GM18873 (cell line): ENCODE measurements at regions not wholly inside any gene's neighbourhood (a gene's known extent, or its start where the extent isn't known, plus 50 kb on each side); places are given as distances from the start of the nearest gene placed in this dataset.
"Not testable (repeated sequence)": the region's sequence is repeated elsewhere in the genome, so short reads cannot be mapped to it uniquely, and the experiment has no call there.

Source experiments
- ATAC-seq: cut with Tn5 transposase; IDR thresholded peaks from one replicate; pipeline ENCODE4 v1.9.1; 2021; ENCODE audit warnings: mild to moderate bottlenecking, moderate library complexity, moderate number of reproducible peaks; ENCODE audit not compliant: unreplicated experiment, low FRiP score

DNA sequence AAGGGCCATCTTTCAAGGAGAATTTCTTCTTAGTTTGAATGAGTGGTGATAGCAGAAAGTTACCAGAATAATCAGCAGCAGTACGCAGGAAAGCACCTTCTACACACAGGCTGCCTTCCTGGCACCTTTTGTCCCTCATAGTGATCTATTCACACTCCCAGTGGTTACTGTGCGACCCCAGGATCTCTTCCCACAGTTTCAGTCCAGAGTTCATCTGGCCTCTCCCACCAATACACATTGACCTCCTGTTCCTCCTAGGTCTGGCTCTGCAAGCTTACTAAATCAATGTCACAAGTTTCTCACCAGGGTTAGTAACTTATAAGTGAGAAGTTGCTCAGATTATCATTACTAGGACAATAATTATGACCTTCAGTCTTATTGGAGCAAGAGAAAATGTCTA, 99.1 kb upstream of the PIK3R1 start:
- ATAC-seq, result no peak

DNA sequence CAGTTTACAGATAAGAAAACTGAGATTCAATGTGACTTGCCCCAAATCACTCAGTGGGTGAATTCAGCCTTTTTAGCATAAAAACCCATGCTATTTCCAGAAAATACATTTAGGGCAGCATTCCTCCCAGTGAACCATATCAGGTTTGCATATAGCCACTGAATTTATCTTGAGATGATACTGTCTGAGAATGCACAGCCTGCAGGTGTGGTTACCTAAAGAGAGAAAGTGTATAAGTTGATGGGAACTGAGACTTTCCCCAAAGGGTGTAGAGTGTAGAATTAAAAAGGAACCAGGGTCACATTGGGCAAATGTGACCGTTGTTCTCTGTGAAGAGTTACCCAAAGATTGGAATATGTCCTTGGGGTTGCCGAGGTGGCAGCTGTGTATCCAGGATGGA, 100.0 kb upstream of the PIK3R1 start:
- ATAC-seq, result no peak

GRCh38 chr5:68114378-68115040, 101.0 kb upstream of the PIK3R1 start:
- no peak for ATAC-seq

DNA sequence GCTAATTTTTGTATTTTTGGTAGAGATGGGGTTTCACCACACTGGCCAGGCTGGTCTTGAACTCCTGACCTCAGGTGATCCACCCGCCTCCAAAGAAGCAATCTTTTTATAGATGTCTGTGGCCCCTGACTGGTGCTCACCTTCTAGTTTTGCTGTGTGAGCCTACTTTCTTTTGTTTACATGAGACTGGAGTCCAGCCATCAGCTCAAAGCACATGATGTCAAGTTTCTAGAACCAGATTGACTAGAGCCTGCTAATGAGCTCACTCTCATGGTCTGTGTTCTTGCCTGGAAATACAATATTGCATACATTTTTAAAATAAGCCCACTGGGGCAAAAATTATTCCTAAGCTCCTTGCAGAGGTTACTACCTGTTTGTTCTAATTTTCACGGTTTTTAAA, 102.9 kb upstream of the PIK3R1 start:
- no peak for ATAC-seq

- no peak for ATAC-seq
Observed at GRCh38 chr5:68110894-68111293, 104.7 kb upstream of the PIK3R1 start.

DNA sequence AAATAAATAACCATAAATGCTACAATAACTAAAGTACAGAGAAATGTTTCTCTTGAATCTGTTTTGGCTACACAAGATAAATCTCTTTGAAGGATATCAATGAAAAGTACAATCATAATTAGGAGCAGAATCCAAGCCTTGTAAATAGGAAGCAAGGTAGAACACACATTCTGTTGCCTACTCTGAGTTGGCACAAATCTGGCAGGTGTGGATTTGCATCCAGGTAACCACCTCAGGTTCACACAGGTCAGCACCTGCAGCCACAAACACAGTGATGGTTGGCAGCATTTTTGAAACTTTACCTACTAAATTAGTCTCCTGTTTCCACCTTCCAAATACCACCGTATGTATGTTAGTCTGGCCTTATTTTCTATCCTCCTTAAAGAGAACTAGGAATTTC, 105.3 kb upstream of the PIK3R1 start:
- no peak for ATAC-seq

DNA sequence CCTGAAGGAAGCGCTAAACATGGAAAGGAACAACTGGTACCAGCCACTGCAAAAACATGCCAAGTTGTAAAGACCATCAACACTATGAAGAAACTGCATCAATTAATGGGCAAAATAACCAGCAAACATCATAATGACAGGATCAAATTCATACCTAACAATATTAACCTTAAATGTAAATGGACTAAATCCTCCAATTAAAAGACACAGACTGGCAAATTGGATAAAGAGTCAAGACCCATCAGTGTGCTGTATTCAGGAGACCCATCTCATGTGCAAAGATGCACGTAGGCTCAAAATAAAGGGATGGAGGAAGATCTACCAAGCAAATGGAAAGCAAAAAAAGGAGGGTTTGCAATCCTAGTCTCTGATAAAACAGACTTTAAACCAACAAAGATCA, 111.3 kb upstream of the PIK3R1 start:
- ATAC-seq, result not testable (repeated sequence)

DNA sequence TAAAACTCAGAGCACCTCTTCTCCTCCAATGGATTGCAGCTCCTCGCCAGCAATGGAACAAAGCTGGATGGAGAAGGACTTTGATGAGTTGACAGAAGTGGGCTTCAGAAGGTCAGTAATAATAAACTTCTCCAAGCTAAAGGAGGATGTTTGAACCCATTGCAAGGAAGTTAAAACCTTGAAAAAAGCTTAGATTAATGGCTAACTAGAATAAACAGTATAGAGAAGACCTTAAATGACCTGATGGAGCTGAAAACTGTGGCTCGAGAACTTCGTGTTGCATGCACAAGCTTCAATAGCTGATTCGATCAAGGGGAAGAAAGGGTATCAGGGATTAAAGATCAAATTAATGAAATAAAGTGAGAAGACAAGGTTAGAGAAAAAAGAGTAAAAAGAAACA, 112.3 kb upstream of the PIK3R1 start:
- ATAC-seq, result not testable (repeated sequence)

DNA sequence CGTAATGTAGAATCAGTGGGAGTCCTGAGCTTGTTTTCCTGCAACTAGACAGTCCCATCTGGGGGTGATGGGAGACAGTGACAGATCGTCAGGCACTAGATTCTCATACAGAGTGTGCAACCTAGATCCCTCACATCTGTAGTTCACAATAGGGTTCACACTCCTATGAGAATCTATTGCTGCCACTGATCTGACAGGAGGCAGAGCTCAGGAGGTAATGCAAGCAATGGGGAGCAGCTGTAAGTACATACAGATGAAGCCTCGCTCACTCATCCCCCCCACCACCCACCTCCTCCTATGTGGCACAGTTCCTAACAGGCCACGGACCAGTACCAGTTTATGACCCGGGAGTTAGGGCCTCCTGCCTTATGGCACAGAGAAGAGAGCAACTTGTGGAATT, 116.2 kb upstream of the PIK3R1 start:
- no peak for ATAC-seq

DNA sequence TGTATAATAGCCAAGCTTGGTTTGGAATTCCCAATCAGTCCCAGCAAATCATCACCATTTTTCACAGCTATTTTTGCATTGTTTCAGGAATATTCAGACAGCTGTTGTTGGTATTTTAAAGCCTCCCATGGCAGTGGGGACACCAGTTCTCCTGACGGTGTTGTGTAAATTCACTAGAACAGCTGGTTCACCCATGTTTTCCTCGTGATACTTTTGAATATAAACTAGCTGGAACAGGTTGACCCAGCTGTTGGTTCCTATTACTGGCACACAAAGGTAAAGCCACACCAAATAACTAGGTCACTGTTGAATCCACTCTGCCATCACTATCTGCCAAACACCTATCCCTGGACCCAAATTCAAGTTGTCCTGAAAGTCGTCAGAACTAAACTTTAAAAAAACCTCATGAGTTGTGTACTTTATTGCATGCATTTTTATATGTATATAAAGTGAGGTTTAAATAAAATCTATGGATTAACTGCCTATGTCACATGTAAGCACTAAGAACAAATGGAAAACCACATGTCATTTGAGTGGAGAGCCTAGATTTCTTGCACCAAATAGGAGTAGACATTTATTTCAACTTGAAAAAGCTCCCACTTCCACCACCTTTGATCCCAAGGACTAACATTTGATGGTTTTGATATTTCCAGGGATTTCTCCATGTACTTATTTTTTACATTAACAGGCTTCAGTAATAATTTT, 121.9 kb upstream of the PIK3R1 start:
- no peak for ATAC-seq

- no peak for ATAC-seq
Observed at GRCh38 chr5:68088302-68088701, 127.3 kb upstream of the PIK3R1 start.

- ATAC-seq, result no peak
Observed at GRCh38 chr5:68087866-68088265, 127.7 kb upstream of the PIK3R1 start.

GRCh38 chr5:68086857-68087256, 128.7 kb upstream of the PIK3R1 start:
- no peak for ATAC-seq

- no peak for ATAC-seq
Observed at GRCh38 chr5:68086439-68086838, 129.1 kb upstream of the PIK3R1 start.

- no peak for ATAC-seq
Observed at GRCh38 chr5:68084396-68084795, 131.2 kb upstream of the PIK3R1 start.

- no peak for ATAC-seq
Observed at GRCh38 chr5:68080282-68081050, 135.1 kb upstream of the PIK3R1 start.

DNA sequence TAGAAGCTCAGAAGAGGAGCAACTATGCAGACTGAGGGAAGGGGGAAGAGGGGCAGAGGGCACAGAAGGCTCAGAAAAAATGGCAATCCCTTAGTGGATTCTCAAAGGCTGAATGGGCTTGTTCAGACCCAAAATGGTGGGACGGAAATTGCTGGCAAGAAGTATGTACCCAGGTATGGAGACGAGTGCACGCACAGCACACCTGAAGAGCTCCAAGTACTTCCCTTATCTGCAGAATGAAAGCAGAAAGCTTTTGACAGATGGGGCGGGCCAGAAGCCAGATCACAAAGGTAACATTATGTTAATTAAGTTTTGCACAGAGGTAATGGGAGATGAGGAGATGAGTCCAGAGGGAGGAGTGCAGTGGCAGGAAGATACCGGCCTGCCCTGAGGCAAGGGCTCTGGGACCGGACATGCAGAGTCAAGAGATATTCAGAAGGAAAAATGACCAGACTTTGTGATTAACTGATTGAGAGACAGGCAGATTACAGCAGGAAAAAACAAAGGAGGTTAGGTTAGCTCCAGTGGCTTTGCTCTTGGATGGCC, 138.1 kb upstream of the PIK3R1 start:
- ATAC-seq, result no peak

DNA sequence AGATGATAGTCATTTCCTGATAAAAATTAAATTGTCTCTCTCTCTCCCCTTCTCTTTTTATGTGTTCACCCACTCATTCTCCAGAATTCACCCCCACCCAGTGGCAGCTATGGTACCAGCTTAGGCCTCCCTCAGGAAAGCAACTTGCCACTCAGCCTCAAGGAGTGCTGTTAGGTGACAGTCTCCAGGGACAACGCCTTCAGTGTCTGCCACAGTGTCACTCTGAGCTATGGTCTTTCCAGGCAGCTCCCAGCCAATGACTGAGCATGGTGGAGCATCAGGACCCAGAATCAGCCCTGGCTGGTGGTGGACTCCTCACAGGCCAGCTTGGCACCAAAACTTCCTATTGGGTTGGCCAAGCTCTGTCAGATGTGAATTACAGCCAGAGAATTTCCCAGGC, 140.9 kb upstream of the PIK3R1 start:
- ATAC-seq, result no peak

GRCh38 chr5:68074048-68074632, 141.4 kb upstream of the PIK3R1 start:
- ATAC-seq, result no peak

- ATAC-seq, result no peak
Observed at GRCh38 chr5:68071736-68072135, 143.8 kb upstream of the PIK3R1 start.

DNA sequence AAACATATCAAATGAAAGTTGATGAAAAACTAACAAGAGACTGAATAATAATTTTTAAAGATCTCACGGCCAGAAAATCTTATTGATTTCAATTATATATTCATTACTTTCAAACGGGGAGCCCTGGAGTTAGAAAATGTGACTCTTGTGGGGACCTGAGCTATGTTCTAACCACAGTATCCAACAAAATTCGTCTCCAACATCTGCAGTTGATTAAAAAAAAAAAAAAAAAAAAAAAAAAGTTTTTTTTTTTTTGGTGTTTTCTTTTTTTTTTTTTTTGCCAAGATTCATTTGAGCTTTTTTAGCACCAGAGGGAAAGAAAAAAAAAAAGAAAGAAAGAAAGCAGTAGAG, 144.3 kb upstream of the PIK3R1 start:
- no peak for ATAC-seq
